Astrocyte (in vitro differentiated cells and primary cell): ENCODE measurements at regions not wholly inside any gene's neighbourhood (a gene's known extent, or its start where the extent isn't known, plus 50 kb on each side); places are given as distances from the start of the nearest gene placed in this dataset.

Source experiments
- DNase-seq: peaks from one replicate; pipeline ENCODE4 v3.0.0-alpha.2; 2010; ENCODE audit warnings: low read depth
- FAIRE-seq: peaks from 2 replicates; lab custom pipeline; 2011; peaks lifted over from hg19 to GRCh38; lab: Jason Lieb, UNC
- H2AFZ ChIP-seq: 2 replicates; pipeline ENCODE4 v1.6.0; 2012; ENCODE audit warnings: low read depth, low read length, inconsistent platforms
- H3K27ac ChIP-seq: 2 replicates; pipeline ENCODE4 v1.5.1; 2011; ENCODE audit warnings: low read depth, low read length, inconsistent platforms
- H3K27me3 ChIP-seq: 2 replicates; pipeline ENCODE4 v1.6.0; 2011; ENCODE audit warnings: low read length, inconsistent platforms; ENCODE audit not compliant: insufficient read depth
- H3K36me3 ChIP-seq: 2 replicates; pipeline ENCODE4 v1.5.1; 2011; ENCODE audit warnings: low read length, inconsistent platforms; ENCODE audit not compliant: insufficient read depth
- H3K4me1 ChIP-seq: 2 replicates; pipeline ENCODE4 v1.5.1; 2011; ENCODE audit warnings: low read length, inconsistent platforms; ENCODE audit not compliant: insufficient read depth
- H3K4me2 ChIP-seq: 2 replicates; pipeline ENCODE4 v1.6.0; 2012; ENCODE audit warnings: low read length, inconsistent platforms
- H3K4me3 ChIP-seq: 2 replicates; pipeline ENCODE4 v1.5.1; 2011; ENCODE audit warnings: low read depth, mild to moderate bottlenecking, low read length, inconsistent platforms; ENCODE audit not compliant: insufficient read depth
- H3K79me2 ChIP-seq: 2 replicates; pipeline ENCODE4 v1.6.0; 2012; ENCODE audit warnings: mild to moderate bottlenecking, low read length, inconsistent platforms; ENCODE audit not compliant: insufficient read depth
- H3K9ac ChIP-seq: 2 replicates; pipeline ENCODE4 v1.6.0; 2012; ENCODE audit warnings: mild to moderate bottlenecking, low read length, inconsistent platforms
- H3K9me3 ChIP-seq: 2 replicates; pipeline ENCODE4 v1.5.1; 2012; ENCODE audit warnings: low read depth, mild to moderate bottlenecking, low read length, inconsistent platforms; ENCODE audit not compliant: insufficient read depth
- H4K20me1 ChIP-seq: 2 replicates; pipeline ENCODE4 v1.6.0; 2012; ENCODE audit warnings: low read length, inconsistent platforms; ENCODE audit not compliant: insufficient read depth
- H3K27ac Mint-ChIP-seq: one replicate; pipeline ENCODE4 v1.8.0; 2021; ENCODE audit warnings: mild to moderate bottlenecking, mixed read lengths; ENCODE audit not compliant: unreplicated experiment
- H3K27me3 Mint-ChIP-seq: one replicate; pipeline ENCODE4 v1.8.0; 2021; ENCODE audit warnings: low read depth, mixed read lengths; ENCODE audit not compliant: unreplicated experiment
- H3K36me3 Mint-ChIP-seq: one replicate; pipeline ENCODE4 v1.8.0; 2021; ENCODE audit warnings: low read depth, mixed read lengths; ENCODE audit not compliant: unreplicated experiment
- H3K4me1 Mint-ChIP-seq: one replicate; pipeline ENCODE4 v1.8.0; 2021; ENCODE audit warnings: low read depth, mixed read lengths; ENCODE audit not compliant: unreplicated experiment
- H3K4me3 Mint-ChIP-seq: one replicate; pipeline ENCODE4 v1.8.0; 2021; ENCODE audit warnings: mild to moderate bottlenecking, moderate library complexity, mixed read lengths; ENCODE audit not compliant: unreplicated experiment
- H3K9me3 Mint-ChIP-seq: one replicate; pipeline ENCODE4 v1.8.0; 2021; ENCODE audit warnings: mild to moderate bottlenecking, mixed read lengths; ENCODE audit not compliant: unreplicated experiment
- CTCF ChIP-seq: IDR thresholded peaks from 2 replicates; pipeline ENCODE4 v1.5.1; 2011; ENCODE audit warnings: low read depth, mild to moderate bottlenecking, inconsistent platforms, low read length, moderate library complexity; ENCODE audit not compliant: insufficient read depth
- EZH2 ChIP-seq: IDR thresholded peaks from 2 replicates; pipeline ENCODE4 v1.6.1; 2012; ENCODE audit warnings: mild to moderate bottlenecking, low read length, inconsistent platforms; ENCODE audit not compliant: insufficient read depth

- Histone ChIP-seq H3K79me2 (no peaks in the 10 kb centered on the region), H3K4me3 (no peak overlapping the region), H4K20me1 (no peaks in the 10 kb centered on the region), H3K36me3 (no peaks in the 10 kb centered on the region), H3K4me1 (no peaks in the 10 kb centered on the region), H3K9me3 (no peaks in the 10 kb centered on the region), H3K27me3 (no peaks in the 10 kb centered on the region), H3K9ac (no peak overlapping the region), H3K4me2 (no peak overlapping the region), H3K27ac (no peak overlapping the region), H2AFZ (no peak overlapping the region)
- Mint-ChIP-seq H3K4me3 (no peak overlapping the region), H3K27me3 (peaks cover 18% of the 10 kb centered on the region), H3K36me3 (no peaks in the 10 kb centered on the region), H3K27ac (no peak overlapping the region), H3K4me1 (peaks cover 30% of the 10 kb centered on the region), H3K9me3 (peaks cover 5% of the 10 kb centered on the region)
- TF ChIP-seq EZH2 (no peak), CTCF (no peak)
- DNase-seq (no peak), FAIRE-seq (no peak)
Observed at GRCh38 chr11:133713406-133713805, 131.9 kb downstream of the SPATA19 start.

GRCh38 chr11:133712051-133712560 is 133.2 kb downstream of the SPATA19 start:
- Mint-ChIP-seq H3K27me3 (peaks cover 18% of the 10 kb centered on the region), H3K4me1 (peaks cover 24% of the 10 kb centered on the region), H3K36me3 (no peaks in the 10 kb centered on the region), H3K4me3 (no peak overlapping the region), H3K9me3 (peaks cover 5% of the 10 kb centered on the region), H3K27ac (no peak overlapping the region)
- no peak overlapping the region for H2AFZ ChIP-seq
- H4K20me1 ChIP-seq, result no peaks in the 10 kb centered on the region
- H3K9ac ChIP-seq, result no peak overlapping the region
- DNase-seq (no peak), FAIRE-seq (no peak)
- no peak for TF ChIP-seq CTCF
- TF ChIP-seq EZH2, result no peak
- no peak overlapping the region for H3K4me2 ChIP-seq
- no peaks in the 10 kb centered on the region for H3K36me3 ChIP-seq
- H3K4me3 ChIP-seq, result no peak overlapping the region
- H3K9me3 ChIP-seq, result no peaks in the 10 kb centered on the region
- H3K27me3 ChIP-seq, result no peaks in the 10 kb centered on the region
- H3K27ac ChIP-seq, result no peak overlapping the region
- H3K79me2 ChIP-seq, result no peaks in the 10 kb centered on the region
- H3K4me1 ChIP-seq, result no peaks in the 10 kb centered on the region

GRCh38 chr11:133711545-133711944 is 133.8 kb downstream of the SPATA19 start:
- DNase-seq (no peak), FAIRE-seq (no peak)
- Mint-ChIP-seq H3K36me3 (no peaks in the 10 kb centered on the region), H3K4me1 (peaks cover 20% of the 10 kb centered on the region), H3K27me3 (peaks cover 18% of the 10 kb centered on the region), H3K9me3 (peaks cover 5% of the 10 kb centered on the region), H3K4me3 (no peak overlapping the region), H3K27ac (no peak overlapping the region)
- TF ChIP-seq CTCF (no peak), EZH2 (no peak)
- no peaks in the 10 kb centered on the region for H3K9me3 ChIP-seq
- H3K9ac ChIP-seq, result no peak overlapping the region
- no peak overlapping the region for H2AFZ ChIP-seq
- H3K4me2 ChIP-seq, result no peak overlapping the region
- H3K27ac ChIP-seq, result no peak overlapping the region
- H3K4me3 ChIP-seq, result no peak overlapping the region
- no peaks in the 10 kb centered on the region for H3K36me3 ChIP-seq
- no peaks in the 10 kb centered on the region for H3K4me1 ChIP-seq
- no peaks in the 10 kb centered on the region for H3K27me3 ChIP-seq
- no peaks in the 10 kb centered on the region for H3K79me2 ChIP-seq
- no peaks in the 10 kb centered on the region for H4K20me1 ChIP-seq
